Astrocyte (in vitro differentiated cells and primary cell): ENCODE measurements at regions not wholly inside any gene's neighbourhood (a gene's known extent, or its start where the extent isn't known, plus 50 kb on each side); places are given as distances from the start of the nearest gene placed in this dataset.
A peak's percentile ranks its signal among the peaks of the same experiment; 100 is the strongest.

Experiments
- DNase-seq: peaks from one replicate; pipeline ENCODE4 v3.0.0-alpha.2; 2010; ENCODE audit warnings: low read depth
- FAIRE-seq: peaks from 2 replicates; lab custom pipeline; 2011; peaks lifted over from hg19 to GRCh38; lab: Jason Lieb, UNC
- H2AFZ ChIP-seq: 2 replicates; pipeline ENCODE4 v1.6.0; 2012; ENCODE audit warnings: low read depth, low read length, inconsistent platforms
- H3K27ac ChIP-seq: 2 replicates; pipeline ENCODE4 v1.5.1; 2011; ENCODE audit warnings: low read depth, low read length, inconsistent platforms
- H3K27me3 ChIP-seq: 2 replicates; pipeline ENCODE4 v1.6.0; 2011; ENCODE audit warnings: low read length, inconsistent platforms; ENCODE audit not compliant: insufficient read depth
- H3K36me3 ChIP-seq: 2 replicates; pipeline ENCODE4 v1.5.1; 2011; ENCODE audit warnings: low read length, inconsistent platforms; ENCODE audit not compliant: insufficient read depth
- H3K4me1 ChIP-seq: 2 replicates; pipeline ENCODE4 v1.5.1; 2011; ENCODE audit warnings: low read length, inconsistent platforms; ENCODE audit not compliant: insufficient read depth
- H3K4me2 ChIP-seq: 2 replicates; pipeline ENCODE4 v1.6.0; 2012; ENCODE audit warnings: low read length, inconsistent platforms
- H3K4me3 ChIP-seq: 2 replicates; pipeline ENCODE4 v1.5.1; 2011; ENCODE audit warnings: low read depth, mild to moderate bottlenecking, low read length, inconsistent platforms; ENCODE audit not compliant: insufficient read depth
- H3K79me2 ChIP-seq: 2 replicates; pipeline ENCODE4 v1.6.0; 2012; ENCODE audit warnings: mild to moderate bottlenecking, low read length, inconsistent platforms; ENCODE audit not compliant: insufficient read depth
- H3K9ac ChIP-seq: 2 replicates; pipeline ENCODE4 v1.6.0; 2012; ENCODE audit warnings: mild to moderate bottlenecking, low read length, inconsistent platforms
- H3K9me3 ChIP-seq: 2 replicates; pipeline ENCODE4 v1.5.1; 2012; ENCODE audit warnings: low read depth, mild to moderate bottlenecking, low read length, inconsistent platforms; ENCODE audit not compliant: insufficient read depth
- H4K20me1 ChIP-seq: 2 replicates; pipeline ENCODE4 v1.6.0; 2012; ENCODE audit warnings: low read length, inconsistent platforms; ENCODE audit not compliant: insufficient read depth
- H3K27ac Mint-ChIP-seq: one replicate; pipeline ENCODE4 v1.8.0; 2021; ENCODE audit warnings: mild to moderate bottlenecking, mixed read lengths; ENCODE audit not compliant: unreplicated experiment
- H3K27me3 Mint-ChIP-seq: one replicate; pipeline ENCODE4 v1.8.0; 2021; ENCODE audit warnings: low read depth, mixed read lengths; ENCODE audit not compliant: unreplicated experiment
- H3K36me3 Mint-ChIP-seq: one replicate; pipeline ENCODE4 v1.8.0; 2021; ENCODE audit warnings: low read depth, mixed read lengths; ENCODE audit not compliant: unreplicated experiment
- H3K4me1 Mint-ChIP-seq: one replicate; pipeline ENCODE4 v1.8.0; 2021; ENCODE audit warnings: low read depth, mixed read lengths; ENCODE audit not compliant: unreplicated experiment
- H3K4me3 Mint-ChIP-seq: one replicate; pipeline ENCODE4 v1.8.0; 2021; ENCODE audit warnings: mild to moderate bottlenecking, moderate library complexity, mixed read lengths; ENCODE audit not compliant: unreplicated experiment
- H3K9me3 Mint-ChIP-seq: one replicate; pipeline ENCODE4 v1.8.0; 2021; ENCODE audit warnings: mild to moderate bottlenecking, mixed read lengths; ENCODE audit not compliant: unreplicated experiment
- EZH2 ChIP-seq: IDR thresholded peaks from 2 replicates; pipeline ENCODE4 v1.6.1; 2012; ENCODE audit warnings: mild to moderate bottlenecking, low read length, inconsistent platforms; ENCODE audit not compliant: insufficient read depth
- TF ChIP-seq, protein P1 (sequence below): IDR thresholded peaks from 2 replicates; pipeline ENCODE4 v1.5.1; 2011; ENCODE audit warnings: low read depth, mild to moderate bottlenecking, inconsistent platforms, low read length, moderate library complexity; ENCODE audit not compliant: insufficient read depth

DNA sequence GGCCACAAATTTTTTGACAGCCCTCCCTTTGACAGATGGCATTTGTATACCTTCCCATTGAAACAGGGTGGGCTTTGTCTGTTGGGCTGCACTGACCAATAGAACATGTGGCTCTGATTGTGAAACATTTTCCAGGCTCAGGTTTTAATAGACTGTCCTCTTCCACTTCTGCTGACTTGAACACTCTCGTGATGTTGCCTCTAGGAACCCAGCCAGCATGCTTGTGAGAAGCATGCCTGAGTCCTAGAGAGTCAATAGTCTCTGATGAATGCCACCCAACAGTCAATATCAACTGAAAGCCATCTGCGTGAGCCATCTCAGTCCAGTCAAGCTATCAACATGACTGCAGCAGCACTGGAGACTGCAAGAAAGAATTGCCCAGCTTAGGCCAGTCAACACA lies 290.0 kb downstream of the SLC7A11 start:
- no peak overlapping the region for H3K27ac Mint-ChIP-seq
- Histone ChIP-seq H3K4me3 (no peak overlapping the region), H3K9me3 (no peaks in the 10 kb centered on the region), H3K27me3 (no peaks in the 10 kb centered on the region), H3K36me3 (no peaks in the 10 kb centered on the region), H3K9ac (no peak overlapping the region), H4K20me1 (no peaks in the 10 kb centered on the region), H3K27ac (no peak overlapping the region), H3K4me1 (no peaks in the 10 kb centered on the region), H3K79me2 (no peaks in the 10 kb centered on the region), H3K4me2 (no peak overlapping the region), H2AFZ (no peak overlapping the region)
- no peaks in the 10 kb centered on the region for H3K36me3 Mint-ChIP-seq
- no peaks in the 10 kb centered on the region for H3K27me3 Mint-ChIP-seq
- FAIRE-seq (no peak), DNase-seq (no peak)
- no peaks in the 10 kb centered on the region for H3K4me1 Mint-ChIP-seq
- H3K9me3 Mint-ChIP-seq, result peaks cover 10% of the 10 kb centered on the region
- no peak overlapping the region for H3K4me3 Mint-ChIP-seq
- TF ChIP-seq EZH2, result no peak
- TF ChIP-seq, protein P1, sequence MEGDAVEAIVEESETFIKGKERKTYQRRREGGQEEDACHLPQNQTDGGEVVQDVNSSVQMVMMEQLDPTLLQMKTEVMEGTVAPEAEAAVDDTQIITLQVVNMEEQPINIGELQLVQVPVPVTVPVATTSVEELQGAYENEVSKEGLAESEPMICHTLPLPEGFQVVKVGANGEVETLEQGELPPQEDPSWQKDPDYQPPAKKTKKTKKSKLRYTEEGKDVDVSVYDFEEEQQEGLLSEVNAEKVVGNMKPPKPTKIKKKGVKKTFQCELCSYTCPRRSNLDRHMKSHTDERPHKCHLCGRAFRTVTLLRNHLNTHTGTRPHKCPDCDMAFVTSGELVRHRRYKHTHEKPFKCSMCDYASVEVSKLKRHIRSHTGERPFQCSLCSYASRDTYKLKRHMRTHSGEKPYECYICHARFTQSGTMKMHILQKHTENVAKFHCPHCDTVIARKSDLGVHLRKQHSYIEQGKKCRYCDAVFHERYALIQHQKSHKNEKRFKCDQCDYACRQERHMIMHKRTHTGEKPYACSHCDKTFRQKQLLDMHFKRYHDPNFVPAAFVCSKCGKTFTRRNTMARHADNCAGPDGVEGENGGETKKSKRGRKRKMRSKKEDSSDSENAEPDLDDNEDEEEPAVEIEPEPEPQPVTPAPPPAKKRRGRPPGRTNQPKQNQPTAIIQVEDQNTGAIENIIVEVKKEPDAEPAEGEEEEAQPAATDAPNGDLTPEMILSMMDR, result no peak

DNA sequence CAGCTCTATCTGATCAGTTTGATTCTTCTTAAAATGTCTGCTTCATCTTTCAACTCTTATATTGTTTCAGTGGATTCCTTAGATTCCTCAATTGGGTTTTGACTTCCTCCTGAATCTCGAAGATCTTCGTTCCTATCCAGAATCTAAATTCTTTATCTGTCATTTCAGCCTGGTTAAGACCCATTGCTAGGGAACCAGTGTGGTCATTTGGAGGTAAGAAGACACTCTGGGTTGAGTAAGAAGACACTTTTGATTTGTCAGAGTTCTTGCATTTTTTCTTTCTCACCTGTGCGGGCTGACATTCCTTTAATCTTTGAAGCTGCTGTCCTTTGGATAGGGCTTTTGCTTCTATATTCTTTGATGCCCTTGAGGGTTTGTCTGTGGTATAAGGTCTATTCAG lies 291.9 kb downstream of the SLC7A11 start:
- Histone ChIP-seq H3K4me3 (no peak overlapping the region), H2AFZ (no peak overlapping the region), H3K4me2 (no peak overlapping the region), H3K4me1 (no peaks in the 10 kb centered on the region), H3K9ac (no peak overlapping the region), H3K79me2 (no peaks in the 10 kb centered on the region), H3K27ac (no peak overlapping the region), H3K36me3 (no peaks in the 10 kb centered on the region), H4K20me1 (no peaks in the 10 kb centered on the region), H3K9me3 (no peaks in the 10 kb centered on the region), H3K27me3 (no peaks in the 10 kb centered on the region)
- Mint-ChIP-seq H3K27me3 (no peaks in the 10 kb centered on the region), H3K9me3 (peaks cover 10% of the 10 kb centered on the region), H3K4me1 (peaks cover 4% of the 10 kb centered on the region), H3K36me3 (no peaks in the 10 kb centered on the region), H3K4me3 (no peak overlapping the region), H3K27ac (no peak overlapping the region)
- no peak for FAIRE-seq
- TF ChIP-seq, protein P1, result no peak
- TF ChIP-seq EZH2, result no peak
- DNase-seq, result no peak

DNA sequence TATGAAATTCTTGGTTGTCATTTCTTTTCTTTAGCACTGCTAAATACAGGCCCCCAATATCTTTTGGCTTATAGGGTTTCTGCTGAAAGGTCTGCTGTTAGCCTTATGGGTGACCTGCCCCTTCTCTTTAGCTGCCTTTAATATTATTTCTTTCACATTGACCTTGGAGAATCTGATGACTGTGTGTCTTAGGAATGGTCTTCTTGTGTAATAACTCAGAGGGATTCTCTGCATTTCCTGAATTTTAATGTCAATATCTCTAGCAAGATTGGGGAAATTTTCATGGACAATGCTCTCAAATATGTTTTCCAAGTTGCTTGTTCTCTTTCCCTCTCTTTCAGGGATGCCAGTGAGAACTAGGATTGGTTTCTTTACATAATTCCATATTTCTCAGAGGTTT lies 292.4 kb downstream of the SLC7A11 start:
- H3K4me2 ChIP-seq, result no peak overlapping the region
- no peaks in the 10 kb centered on the region for H3K36me3 ChIP-seq
- H3K9me3 ChIP-seq, result no peaks in the 10 kb centered on the region
- no peaks in the 10 kb centered on the region for H3K27me3 ChIP-seq
- H3K4me1 Mint-ChIP-seq, result peaks cover 4% of the 10 kb centered on the region
- H3K9ac ChIP-seq, result no peak overlapping the region
- TF ChIP-seq, protein P1, result no peak
- no peaks in the 10 kb centered on the region for H3K36me3 Mint-ChIP-seq
- no peak overlapping the region for H3K4me3 Mint-ChIP-seq
- no peak overlapping the region for H2AFZ ChIP-seq
- DNase-seq (peak; percentile 5), FAIRE-seq (peak; percentile 45)
- no peaks in the 10 kb centered on the region for H3K4me1 ChIP-seq
- H3K27ac ChIP-seq, result no peak overlapping the region
- H3K27me3 Mint-ChIP-seq, result no peaks in the 10 kb centered on the region
- no peak overlapping the region for H3K4me3 ChIP-seq
- H3K9me3 Mint-ChIP-seq, result peaks cover 10% of the 10 kb centered on the region
- H3K27ac Mint-ChIP-seq, result no peak overlapping the region
- H3K79me2 ChIP-seq, result no peaks in the 10 kb centered on the region
- no peaks in the 10 kb centered on the region for H4K20me1 ChIP-seq
